Gastrocnemius medialis (tissue), 4 donors: ENCODE measurements at regions not wholly inside any gene's neighbourhood (a gene's known extent, or its start where the extent isn't known, plus 50 kb on each side); places are given as distances from the start of the nearest gene placed in this dataset.

ENCODE experiments used
- POLR2A ChIP-seq, 2 donors: fragments of 450-650 bp; IDR thresholded peaks; one replicate each; pipeline ENCODE4 v1.6.1; 2017; ENCODE audit warnings: antibody characterized with exemption in 2 of 2, mild to moderate bottlenecking in 2 of 2, moderate library complexity in 2 of 2
- TF ChIP-seq, protein P1 (sequence below), 5 experiments: fragments of 450-650 bp in 3 of 5; fragments of 200-600 bp in 2 of 5; sonication (generic) in 2 of 5; IDR thresholded peaks in 4 of 5; conservative IDR thresholded peaks in 1 of 5; 1 replicate in 4 of 5; 2 replicates in 1 of 5; pipeline ENCODE4 v1.5.1; 2016 to 2019; ENCODE audit warnings: antibody characterized with exemption in 5 of 5, mild to moderate bottlenecking in 3 of 5, moderate library complexity in 3 of 5

DNA sequence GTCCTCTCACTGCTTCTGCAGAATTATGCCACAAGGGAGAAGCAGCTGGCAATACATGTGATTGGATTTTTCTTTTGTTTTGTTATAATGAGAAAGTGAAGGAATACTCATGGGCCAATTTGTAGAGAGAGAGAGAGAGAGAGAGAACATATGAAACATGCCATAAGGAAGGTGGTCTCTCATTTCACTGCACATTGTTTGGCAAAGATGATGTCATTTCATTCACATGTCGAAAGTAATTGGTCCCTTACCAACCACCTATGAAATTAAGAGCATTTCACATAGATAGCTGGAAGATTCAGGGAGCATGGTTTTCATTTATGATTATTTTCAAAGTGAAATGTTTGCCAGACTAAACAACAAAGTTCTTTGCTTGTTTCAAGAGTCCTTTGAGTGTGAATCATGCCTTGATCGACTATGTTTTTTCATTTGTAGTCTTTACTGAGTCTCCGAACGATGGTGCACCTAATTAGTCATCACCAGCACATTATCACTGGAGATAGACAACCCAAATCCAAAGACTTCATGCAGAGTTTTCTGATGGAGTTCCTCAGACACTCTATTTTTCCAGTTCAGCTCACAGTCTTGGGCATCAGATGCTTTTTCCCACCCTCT, 130.1 kb upstream of the ZEB1 start:
- TF ChIP-seq, protein P1, sequence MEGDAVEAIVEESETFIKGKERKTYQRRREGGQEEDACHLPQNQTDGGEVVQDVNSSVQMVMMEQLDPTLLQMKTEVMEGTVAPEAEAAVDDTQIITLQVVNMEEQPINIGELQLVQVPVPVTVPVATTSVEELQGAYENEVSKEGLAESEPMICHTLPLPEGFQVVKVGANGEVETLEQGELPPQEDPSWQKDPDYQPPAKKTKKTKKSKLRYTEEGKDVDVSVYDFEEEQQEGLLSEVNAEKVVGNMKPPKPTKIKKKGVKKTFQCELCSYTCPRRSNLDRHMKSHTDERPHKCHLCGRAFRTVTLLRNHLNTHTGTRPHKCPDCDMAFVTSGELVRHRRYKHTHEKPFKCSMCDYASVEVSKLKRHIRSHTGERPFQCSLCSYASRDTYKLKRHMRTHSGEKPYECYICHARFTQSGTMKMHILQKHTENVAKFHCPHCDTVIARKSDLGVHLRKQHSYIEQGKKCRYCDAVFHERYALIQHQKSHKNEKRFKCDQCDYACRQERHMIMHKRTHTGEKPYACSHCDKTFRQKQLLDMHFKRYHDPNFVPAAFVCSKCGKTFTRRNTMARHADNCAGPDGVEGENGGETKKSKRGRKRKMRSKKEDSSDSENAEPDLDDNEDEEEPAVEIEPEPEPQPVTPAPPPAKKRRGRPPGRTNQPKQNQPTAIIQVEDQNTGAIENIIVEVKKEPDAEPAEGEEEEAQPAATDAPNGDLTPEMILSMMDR (IDR thresholded peaks at IDR 0.05 in 4 of 5, conservative IDR thresholded peaks at IDR 0.05 in 1 of 5) = no peak
- no peak for TF ChIP-seq POLR2A (IDR thresholded peaks at IDR 0.05)
